ENCODE measurements at regions not wholly inside any gene's neighbourhood (a gene's known extent, or its start where the extent isn't known, plus 50 kb on each side); places are given as distances from the start of the nearest gene placed in this dataset.
"Not testable (repeated sequence)": the region's sequence is repeated elsewhere in the genome, so short reads cannot be mapped to it uniquely, and the experiment has no call there.

DNA sequence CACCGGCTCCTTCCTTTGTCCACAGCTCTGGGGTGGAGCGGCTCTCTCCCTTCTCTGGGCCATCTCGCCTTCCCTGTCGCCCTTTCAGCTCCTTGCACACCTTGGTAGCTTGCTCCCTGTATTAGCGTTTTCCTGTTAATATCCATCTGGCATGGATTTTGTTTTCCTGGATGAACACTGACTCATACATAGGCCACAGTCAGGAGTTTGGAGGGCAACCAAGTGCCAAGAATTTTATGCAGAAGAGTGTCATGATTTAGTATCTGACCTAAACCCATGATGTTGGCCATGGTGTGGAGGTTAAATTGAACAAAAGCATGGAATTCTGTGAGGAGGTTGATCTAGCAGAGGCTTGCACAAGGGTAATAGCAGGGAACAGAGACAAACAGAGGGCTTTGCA lies 180.9 kb downstream of the AIPL1 start:
- DNase-seq: no peak

DNA sequence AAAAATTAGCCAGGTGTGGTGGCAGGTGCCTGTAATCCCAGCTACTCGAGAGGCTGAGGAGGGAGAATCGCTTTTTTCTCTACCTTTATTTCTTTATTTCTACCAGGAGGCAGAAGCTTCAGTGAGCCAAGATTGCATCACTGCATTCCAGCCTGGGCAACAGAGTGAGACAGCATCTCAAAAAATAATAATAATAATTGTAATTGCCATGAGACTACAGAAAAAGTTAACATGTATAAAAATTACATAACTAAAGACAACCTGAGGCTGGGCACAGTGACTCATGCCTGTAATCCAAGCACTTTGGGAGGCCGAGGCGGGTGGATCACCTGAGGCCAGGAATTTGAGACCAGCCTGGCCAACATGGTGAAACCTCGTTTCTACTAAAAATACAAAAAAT lies 181.5 kb downstream of the WSCD1 start:
- DNase-seq: not testable (repeated sequence)

DNA sequence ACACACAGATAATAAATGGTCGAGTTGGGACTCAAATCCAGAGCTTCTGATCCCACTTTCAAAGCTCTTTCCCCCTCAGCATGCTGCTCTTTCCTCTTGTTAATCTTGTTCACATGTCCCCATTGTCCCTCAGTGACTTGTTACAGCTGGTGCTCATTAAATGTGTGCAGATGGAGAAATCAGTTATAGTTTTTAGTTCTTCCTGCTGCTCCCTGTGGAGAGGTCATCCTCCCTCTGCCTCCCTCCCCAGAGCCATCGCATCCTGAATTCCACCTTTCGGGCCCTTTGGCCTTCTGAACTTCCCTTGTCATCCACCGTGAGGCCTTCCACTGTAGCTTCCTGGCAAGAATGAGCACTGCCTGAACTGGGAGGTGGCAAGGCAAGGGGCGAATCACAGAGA lies 179.6 kb downstream of the WSCD1 start:
- DNase-seq: no peak

DNA sequence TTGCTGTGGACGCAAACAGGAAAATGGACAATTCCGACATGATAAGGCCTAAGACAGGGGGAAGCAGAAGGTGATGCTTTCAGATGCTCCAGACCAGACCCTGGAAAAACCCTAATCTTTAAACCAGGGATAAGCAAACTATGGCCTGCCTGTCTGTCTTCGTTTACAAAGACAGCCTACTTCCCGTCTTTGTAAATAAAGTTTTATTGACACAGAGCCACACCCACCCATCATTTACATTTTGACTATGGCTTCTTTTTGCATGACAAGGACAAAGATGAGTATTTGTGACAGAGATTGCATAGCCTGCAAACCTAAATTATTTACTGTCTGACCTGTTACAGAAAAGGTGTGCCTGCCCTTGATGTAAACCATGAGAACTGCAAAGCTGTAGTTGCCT lies 177.9 kb downstream of the WSCD1 start:
- no peak for DNase-seq

DNA sequence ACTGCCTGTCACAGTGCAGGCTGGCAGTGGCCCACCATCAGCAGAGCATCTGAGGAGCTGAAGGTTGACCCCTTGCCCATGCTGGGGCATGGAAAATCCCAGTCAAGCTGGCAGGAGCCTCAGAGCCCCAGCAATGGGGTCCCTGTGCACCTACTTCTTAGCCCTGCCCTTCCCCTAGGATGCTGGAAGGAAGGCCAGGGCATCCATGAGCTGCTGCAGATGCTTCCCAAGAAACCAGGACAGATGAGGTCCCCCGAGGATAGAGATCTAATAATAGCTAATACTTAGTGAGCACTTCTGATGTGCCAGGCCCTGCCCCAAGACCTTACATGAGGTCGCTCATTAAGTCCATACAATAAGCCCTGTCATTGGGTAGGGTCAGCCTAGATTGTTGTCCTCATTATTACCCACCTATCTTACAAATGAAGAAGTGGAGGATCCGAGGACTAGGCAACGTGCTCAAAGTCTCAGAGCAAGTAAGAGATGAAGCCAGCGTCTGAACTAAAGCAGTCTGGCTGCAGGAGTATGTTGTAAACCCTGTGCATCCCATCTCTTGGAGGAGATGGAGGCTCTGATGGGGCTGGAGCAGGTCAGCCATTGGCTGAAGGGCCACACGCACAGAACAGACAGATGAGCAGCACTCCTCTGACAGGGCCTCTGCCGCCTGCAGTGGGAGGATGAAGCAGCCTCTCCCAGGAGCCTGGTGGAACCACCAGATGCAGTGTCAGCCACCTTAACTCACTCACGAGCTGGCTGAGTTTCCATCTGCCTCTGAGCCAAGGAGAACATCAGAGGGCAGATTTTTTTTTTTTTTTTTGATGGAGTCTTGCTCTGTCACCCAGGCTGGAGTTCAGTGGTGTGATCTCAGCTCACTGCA lies 175.4 kb downstream of the WSCD1 start:
- DNase-seq: no peak

DNA sequence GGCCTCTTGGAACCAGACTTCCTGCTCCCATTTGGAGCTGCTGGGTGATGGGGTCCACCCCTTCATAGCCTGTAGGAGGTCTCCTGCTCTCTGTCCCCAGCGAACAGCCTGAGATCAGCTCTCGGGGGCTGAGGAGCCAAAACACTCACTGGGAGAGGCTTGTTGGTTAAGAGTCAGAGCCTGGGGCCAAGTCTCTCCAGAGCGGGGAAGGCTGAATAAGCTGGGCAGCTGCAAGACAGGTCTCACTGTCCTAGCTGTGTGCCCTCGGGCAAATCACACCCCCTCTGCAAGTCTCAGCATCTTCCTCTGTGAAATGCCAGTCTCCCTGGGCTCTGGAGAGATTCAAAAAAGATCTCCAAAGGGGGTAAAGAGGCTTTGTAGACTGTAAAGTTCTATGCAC lies 174.6 kb downstream of the WSCD1 start:
- no peak for DNase-seq

DNA sequence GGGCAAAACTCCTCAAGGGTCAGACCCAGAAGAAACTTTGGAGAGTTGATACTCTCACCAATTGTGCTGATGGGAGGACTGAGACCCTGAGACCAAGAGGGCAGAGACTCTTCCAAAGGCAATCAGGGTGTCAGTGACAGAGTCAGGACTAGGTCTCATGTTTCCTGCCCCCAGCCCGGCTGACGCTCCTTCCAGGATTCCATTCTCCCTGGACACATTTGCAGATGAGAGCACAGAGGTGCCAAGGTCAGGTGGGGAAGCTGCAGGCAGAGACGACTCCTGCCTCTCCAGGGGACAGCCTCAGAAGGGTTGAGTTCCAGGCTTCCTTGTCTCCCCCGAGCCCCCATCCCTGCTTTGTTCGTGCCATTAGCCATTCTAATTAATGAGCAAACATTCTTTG lies 174.1 kb downstream of the WSCD1 start:
- DNase-seq: no peak

DNA sequence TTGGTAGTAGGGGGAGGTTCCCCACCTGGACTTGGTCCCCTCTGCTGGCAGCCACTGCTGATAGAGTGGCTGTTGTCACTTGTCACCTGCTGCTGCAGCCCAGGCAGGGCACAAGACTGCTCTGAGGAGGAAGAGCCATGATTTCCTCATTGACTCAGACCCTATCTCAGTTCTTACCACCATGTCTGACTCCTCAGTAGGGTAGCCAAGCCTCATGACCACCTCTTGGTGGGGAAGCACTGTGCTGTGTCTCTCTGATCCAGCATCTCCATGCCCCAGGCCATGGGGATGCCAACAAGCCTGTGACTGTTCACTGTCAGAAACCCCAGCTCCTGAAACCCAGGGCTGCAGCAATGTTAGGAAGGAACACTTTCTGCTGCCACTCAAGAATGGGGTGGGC lies 173.0 kb downstream of the WSCD1 start:
- DNase-seq: no peak

DNA sequence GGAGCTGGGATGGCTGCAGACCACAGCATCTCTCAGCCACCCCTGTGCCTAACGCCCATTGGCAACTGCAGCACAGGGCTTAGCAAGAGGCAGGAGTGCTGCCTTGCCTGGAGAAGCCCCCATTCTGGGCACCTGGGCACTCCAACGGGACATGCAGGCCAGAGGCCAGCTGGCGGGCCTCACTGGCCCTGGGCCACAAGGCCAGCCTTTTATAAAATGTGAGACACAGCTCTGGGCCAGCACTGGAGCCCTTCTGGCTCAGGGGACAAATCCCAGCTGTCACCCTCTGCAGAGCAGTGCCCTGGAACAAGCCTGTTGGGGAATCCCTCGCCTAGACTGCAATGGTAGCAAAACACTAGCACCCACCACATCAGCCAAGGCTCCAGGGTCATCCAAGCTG lies 171.8 kb downstream of the WSCD1 start:
- no peak for DNase-seq

DNA sequence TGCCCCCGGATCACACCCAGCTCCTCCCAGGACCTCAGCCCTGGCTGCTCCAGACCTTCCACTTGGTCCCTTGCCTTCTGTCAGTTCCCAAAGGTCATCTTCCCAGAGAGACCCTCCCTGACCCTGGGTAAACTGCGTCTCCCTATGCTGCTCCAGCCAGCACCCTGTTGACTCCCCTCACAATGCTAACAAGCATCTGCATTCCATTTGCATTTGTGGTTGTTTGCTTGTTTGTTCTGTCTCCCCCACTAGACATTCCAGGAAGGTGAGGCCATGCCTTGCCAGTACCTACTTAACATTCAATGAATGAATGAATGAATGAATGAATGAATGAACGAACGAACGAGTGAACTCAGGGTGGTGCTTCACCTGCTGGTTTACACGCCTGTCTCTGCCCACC lies 171.2 kb downstream of the WSCD1 start:
- DNase-seq: no peak

DNA sequence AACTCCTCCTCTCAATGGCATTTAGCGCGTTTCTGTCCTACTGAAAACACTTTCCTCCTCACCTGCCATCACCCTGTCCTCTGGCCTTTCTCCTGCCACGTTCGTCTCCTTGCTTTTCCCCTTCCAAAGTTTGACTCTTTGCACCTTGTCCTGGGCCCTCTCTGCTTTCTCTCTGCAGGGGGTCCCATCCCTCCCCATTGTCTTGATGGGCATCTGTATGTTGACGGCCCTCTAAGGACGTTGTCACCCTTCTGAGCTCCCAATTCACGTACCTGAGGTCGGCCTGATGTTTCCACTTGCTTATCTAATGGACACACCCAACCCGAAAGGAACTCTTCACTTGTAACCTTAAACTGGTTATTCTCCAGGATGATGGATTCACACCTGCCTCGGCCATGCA lies 170.4 kb downstream of the WSCD1 start:
- DNase-seq: no peak

DNA sequence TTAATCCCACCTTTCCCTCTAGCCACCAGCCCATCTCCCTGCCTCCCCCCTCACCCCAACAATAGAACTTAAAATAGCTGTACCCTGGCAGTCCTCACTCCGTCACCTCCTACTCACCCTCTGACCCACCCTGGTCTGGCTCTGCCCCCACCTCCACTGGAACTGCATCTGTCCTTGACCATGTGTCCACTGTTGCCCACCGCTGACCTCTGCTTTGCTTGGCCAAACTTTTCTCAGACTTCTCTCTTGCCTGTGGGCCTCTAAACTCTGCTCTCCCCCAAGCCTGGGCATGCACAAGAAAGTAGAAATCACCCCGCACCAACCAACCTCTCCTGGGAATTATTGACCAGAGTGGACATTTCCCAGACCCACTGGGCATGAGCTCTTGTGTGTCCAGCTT lies 169.8 kb downstream of the WSCD1 start:
- no peak for DNase-seq

DNA sequence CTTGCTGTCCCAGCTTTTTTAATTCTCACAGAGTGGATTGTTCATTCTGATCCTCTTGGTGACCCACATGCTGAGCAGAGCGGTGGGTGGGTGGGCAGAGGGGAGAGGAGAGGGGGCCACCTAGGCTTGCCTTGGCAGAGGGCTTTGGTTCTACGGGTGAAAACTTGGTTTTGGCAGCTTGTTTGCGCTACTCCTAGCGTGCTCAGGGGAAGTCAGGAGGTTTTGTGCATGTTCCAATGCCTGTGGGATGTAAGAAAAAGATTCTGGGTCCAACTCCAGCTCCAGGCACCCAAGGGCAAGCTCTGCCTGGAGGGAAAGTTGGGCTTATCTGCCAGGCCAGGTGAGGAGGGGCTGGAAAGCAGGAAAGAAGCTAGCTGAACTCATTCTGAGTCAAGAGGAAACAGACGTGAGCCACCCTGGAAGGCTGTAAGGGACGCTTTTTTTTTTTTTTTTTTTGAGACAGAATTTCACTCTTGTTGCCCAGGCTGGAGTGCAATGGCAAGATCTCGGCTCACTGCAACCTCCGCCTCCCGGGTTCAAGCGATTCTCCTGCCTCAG lies 169.1 kb downstream of the WSCD1 start:
- no peak for DNase-seq

DNA sequence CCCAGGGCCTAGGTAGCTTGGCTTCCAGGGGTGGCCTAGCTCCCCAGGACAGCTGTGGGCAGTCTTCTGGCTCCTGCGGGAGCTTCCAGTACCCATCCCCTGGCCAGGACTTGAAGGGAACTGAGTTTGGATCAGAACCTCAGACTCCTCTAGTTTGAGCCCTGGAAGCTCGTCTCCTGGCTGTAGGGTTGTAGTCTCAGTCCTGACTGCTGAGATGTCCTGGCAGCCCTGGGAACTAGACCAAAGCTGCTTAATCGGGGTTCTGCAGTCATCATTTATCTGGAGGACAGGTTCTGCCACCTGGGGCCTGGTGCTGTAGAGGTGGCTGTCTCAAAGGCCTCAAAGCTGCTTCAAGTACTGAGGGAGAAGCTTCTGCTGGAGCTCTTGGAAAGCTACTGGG lies 163.7 kb downstream of the WSCD1 start:
- DNase-seq: no peak

DNA sequence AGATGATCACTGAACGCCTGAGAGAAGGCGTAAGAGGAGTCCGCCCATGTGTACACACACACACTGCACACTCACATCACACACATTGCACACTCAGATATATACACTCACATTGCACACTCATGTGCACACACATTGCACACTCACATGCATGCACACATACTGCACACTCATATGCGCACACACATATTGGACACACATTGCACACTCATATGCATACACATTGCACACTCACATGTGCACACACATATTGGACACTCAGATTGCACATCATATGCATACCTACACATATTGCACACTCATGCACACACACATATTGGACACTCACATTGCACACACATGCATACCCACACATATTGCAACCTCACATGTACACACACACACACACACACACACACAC lies 163.2 kb downstream of the WSCD1 start:
- no peak for DNase-seq

DNA sequence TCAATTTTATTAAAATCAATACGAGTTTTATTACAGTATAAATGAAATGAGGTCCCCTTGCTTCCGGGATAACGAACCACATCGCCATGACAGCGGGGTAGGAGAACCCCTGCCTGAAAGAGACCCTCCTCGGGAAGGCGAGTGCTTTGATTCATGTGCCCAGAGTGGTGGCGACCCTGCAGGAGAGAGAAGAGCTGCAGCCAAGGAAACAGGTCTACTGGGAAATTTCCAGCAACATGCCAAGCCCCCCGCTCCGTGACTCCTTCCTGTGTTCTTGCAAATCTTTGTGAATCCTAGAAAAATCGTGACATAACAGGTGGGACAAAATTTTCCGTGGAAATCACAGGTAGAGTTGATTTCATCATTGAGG lies 162.5 kb downstream of the WSCD1 start:
- no peak for DNase-seq

DNA sequence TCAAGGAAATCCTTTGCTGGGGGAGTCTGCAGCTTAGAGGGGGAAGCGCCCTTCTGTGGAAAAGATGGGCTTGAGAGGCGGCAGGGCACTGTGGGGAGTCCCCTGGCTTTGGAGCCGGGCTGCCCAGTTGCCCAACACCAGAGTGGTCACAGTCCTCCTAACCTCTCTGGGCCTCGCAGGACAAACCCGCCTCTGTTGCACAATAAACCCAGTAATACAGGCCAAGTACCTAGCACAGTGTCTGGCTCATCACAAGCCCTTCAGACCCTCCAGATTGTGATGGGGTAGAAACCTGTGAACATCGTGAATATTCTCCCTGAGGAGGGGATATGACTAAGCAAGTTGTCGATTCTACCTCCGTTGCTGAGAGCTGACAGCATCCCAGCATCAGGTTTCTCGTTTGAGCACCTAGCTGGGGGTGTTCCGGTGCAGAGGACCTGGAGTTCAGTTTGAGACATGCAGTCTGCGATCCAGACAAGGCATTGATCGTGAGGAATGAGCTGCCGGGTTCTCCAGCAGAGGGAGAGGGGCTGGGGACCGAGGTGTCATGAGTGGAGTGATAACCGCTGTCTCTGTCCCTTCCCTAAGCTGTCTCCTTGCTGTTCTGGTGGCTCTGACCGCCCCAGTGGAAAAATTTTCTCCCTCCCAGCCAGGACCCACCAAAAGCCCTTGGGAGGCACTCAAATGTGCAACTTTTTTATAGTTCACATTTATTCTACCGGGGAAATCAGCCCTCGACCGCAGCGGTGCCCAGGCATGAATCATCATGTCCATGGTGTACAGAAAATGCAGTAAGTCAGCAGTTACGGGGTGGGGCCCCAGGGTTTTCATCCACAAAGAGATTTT lies 161.9 kb downstream of the WSCD1 start:
- DNase-seq: no peak

DNA sequence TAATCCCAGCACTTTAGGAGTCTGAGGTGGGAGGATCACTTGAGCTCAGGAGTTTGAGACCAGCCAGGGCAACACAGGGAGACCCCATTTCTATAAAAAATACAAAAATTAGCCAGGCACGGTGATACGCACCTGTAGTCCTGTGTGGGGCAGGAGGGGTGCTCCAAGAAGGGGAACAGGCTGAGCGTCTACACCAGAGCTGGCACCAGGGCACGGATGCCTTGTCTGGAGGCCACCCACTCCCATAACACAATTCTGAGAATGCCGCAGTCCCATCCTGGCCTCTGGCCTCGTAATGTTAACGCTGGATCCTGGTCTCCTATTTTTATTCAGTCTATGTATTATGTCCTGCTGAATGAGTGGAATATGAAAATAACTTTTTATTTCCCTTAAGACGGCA lies 161.3 kb downstream of the WSCD1 start:
- DNase-seq: no peak

DNA sequence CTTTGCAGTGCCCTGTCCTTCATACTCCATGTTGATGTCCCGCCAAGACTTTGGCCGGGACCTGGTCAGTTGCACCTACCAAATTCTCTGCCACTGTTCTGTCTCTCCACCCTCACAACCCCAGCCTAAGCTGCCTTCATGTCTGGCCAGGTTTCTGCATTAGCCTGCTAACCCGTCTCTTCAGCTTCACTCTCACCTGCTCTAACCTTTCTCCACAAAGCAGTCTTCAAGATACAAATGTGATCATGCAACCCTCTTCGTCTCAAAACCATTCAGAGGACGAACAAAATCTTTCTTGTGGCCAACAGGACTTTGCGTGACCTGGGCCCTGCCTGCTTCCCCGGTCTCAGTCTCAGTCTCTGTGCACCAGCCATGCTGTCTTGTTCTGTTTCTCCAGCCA lies 148.2 kb downstream of the WSCD1 start:
- no peak for DNase-seq

DNA sequence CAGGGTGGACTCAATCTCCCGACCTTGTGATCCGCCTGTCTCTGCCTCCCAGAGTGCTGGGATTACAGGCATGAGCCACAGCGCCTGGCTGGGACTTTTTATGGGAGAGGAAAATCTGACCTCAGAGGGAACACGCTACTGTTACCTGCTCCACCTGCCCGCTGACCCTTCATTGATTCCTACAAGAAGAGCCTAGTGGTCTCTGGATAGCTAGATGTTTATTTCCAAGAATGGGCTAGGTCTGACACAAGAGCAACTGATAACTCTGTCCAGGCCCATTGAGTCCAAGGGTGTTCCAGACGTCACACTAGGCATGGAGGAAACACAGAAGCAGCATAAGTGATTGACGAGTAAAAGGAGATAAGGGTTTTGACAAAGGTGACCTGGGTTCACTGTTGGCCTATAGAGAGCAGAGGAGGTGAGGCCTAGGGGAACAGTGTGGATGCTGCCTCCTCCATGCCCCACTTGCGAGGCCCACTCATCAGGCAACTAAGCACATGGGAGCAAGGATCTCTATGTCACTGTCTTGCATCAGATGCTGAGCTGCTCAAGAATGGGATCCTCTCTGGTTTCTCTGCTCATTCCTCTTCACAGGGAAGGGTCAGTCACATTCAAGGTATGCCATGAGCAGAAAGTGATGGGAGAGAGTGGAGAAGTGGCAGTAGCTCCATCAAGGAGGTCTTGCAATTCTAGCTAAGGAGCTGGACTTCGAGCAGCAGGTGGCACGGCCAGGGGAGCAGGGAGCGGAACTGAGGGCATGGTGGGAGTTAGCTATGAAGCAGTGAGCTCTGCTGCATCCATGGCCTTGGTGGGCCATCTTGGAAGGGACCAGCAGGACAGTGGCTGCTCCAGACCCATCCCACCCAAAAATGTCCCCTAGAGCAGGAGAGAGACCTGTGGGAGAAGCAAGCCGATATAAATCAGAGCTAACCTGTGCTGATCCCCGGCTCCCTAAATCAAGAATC lies 145.2 kb downstream of the WSCD1 start:
- no peak for DNase-seq

DNA sequence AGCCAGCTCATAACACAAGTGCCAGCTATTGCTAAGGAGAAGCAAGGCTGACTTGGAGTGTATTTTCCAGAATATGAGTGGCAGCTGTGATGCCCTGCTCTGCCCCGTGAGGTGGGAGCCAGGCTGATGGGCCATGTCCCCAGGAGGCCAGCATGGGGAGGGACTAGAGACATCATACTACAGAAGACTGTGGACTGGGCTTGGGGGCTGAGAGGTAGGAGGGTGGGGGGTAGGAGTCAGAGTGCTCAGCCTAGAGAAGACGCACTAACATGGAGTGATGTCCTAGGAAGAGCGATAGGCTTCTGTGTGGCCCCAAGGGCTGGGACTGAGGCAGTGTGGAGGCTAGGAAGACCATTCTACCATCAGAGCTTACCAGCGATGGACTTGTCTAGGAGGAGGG lies 143.7 kb downstream of the WSCD1 start:
- no peak for DNase-seq

DNA sequence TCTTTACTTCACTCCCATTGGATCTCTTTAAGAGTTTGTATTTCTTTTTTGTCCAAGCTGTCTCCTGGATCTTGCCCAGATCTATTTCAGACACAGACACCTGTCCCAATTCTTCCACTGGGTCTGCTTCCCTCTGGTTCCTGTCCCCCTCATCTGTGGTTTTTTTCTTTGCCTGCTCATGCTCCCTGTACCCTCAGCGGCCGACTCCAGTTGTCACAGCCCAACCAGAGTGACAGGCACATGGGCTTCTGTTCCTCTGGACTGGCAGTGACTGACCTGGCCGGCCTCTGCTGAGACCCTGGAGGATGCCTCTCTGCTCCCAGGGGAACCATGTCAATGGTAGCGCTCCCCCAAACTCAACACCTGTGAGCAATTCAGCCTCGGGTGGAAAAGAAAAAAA lies 142.6 kb downstream of the WSCD1 start:
- DNase-seq: no peak

DNA sequence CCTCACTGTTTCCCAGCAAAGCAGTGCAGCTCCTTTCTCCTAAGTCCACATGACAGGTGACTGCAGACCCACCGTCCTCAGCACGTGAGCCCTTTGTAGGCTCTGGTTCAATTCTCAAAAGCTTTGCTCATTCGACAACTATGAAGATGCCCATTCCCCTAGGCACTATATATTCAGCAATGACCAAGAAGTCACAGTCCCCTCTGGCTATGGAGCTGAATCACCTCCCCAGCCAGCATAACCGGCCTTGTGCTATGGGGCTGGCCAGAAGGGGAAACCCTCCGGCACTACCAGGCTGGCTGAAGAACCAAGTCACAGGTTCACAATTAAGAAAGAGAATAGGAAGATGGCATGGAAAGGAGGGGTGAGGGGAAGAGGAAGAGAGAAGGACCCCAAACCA lies 139.7 kb downstream of the WSCD1 start:
- no peak for DNase-seq
